Umbilical cord (tissue), 1 donor: ENCODE measurements at regions not wholly inside any gene's neighbourhood (a gene's known extent, or its start where the extent isn't known, plus 50 kb on each side); places are given as distances from the start of the nearest gene placed in this dataset.

Experiments
- DNase-seq: peaks from one replicate; pipeline ENCODE4 v3.0.0-alpha.2; 2015; ENCODE audit warnings: low spot score

GRCh38 chr14:85093631-85094330 lies 436.2 kb upstream of the FLRT2 start:
- DNase-seq = no peak

- DNase-seq = no peak
These were observed 427.4 kb upstream of the FLRT2 start for GRCh38 chr14:85102591-85102990.

DNA sequence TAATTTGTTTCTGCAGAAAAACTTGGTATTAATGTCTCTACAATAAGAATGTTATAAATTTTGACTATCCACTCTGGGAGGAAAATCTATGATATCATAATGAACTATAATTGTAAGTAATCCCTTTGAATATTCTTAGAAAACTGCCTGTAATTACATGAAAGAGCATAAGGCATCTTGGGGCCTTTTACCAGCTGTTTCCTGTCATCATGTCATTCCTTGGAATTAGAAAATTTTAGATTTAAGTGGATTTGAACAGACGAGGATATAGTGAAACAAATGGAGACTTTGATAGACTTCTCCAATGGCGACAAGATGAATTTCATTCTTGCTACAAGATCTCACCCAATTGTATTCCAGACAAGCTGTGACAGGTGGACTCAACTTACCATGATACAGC lies 423.4 kb upstream of the FLRT2 start:
- DNase-seq = no peak

DNA sequence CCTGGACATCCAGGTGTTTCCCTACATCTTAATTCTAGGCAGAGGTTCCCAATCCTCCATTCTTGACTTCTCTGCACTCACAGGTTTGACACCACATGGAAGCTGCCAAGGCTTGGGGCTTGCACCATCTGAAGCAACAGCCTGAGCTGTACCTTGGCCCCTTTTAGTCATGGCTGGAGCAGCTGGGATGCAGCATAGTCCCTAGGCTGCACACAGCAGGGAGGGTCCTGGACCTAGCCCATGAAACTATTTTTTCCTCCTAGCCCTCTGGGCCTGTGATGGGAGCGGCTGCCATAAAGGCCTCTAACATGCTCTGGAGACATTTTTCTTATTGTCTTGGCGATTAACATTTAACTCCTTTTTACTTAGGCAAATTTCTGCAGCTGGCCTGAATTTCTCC lies 417.2 kb upstream of the FLRT2 start:
- DNase-seq = no peak

DNA sequence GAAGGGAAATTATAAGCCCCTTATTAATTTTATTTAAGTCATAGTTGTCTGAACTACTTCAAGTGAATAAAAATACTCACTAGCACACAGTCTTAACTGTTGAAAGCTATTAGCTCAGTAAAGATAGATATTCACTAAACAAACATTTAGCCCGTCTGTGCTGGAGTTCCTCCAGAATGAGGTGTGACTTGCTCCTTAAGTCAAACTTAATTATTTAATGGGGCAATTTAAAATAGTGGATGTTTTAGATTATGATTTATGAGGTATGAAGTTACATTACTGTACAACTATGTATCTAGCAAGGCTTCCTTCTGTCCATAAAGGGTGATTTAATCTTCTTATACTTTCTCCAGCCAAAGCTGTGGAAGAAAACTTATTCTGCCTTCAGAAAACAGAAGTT lies 414.0 kb upstream of the FLRT2 start:
- no peak for DNase-seq

DNA sequence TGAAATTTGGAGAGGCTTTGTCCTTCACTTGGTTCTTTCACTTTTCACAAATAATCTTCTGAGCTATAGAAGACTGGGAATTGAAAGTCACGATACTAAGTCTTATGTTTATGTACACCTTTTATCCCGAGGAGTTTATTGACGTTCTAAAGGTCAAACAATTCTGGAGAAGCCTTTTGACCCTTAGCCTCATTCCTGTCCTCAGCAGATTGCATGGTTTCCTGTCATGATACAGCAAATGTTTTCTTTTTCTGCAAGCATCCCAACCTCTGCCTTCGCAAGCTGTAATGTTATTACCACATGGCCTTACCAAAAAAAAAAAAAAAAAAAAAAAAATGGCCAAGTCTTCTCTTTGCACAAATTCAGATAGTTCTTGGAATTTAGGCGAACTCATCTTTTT lies 411.7 kb upstream of the FLRT2 start:
- DNase-seq = no peak

- peak; percentile 29 for DNase-seq
These were observed 407.3 kb upstream of the FLRT2 start for GRCh38 chr14:85122690-85123089.

DNA sequence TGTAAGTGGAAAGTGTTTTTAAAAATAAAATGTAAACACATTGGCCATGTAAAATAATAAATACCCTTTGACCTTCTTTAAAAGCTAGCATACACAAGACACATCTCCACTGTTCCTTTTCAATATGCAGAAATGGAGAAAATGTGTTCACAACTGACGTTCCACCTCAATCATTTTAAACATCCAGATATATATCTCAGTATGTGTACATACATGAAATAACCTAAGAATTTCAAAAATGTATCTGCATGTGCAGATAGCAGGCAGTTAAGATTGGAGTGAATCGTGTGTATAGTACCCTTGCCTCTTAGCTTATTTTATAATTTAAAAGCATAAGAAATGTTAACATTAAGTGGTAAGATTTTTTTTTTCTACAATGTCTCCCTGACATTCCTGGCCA lies 406.2 kb upstream of the FLRT2 start:
- peak; percentile 29 for DNase-seq

GRCh38 chr14:85124631-85125290 lies 405.2 kb upstream of the FLRT2 start:
- peak; percentile 33 for DNase-seq

GRCh38 chr14:85125291-85125670 lies 404.7 kb upstream of the FLRT2 start:
- DNase-seq = peak; percentile 58

DNA sequence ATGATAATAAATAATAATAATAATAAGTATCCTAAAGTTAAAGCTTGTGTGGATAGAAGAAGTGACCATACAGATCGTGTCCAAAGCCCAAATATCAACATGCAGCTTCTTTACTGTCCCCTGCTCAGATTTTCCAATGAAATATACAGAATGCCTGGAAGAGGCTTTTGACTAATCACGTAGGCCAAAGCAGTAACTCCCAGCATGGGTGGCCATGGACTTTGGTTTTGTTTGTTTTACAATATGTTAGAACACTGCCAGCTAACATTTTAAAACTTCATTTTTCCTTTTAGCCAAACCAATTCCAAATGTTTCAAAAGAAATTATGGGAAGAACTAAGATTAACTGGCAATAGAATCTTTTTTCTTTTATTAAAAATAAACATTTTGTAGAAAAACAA lies 400.0 kb upstream of the FLRT2 start:
- no peak for DNase-seq

DNA sequence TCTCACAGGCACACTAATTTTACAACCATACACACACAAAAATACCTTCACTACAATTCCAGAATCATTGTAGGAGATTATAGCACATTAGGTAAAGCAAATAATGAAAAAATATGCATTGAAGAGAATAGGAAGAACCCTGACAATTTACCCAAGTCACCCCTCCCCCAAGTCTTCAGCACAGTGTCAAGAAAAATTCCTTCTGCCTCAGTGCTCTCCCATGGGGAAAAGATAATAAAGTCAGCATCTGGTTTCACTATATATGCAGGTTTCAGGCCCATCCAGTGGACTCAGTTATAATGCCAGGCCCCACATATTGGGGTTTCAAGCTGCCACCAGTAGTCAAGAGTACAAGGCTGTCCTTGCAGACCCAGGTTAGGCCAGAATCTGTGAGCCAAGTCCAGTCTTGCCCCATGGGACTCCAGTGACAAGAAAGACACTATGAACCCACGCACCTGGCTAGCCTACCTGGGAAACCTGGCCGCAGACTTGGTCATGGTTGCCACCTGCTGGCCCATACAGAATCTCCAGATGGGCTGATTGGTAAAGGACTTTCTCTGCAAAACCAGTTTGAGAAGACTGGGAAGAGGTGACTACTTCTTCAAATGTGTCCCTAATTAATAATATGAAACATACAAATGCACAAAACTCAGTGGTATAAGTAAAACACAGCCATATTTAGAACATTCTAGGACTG lies 398.6 kb upstream of the FLRT2 start:
- no peak for DNase-seq

- no peak for DNase-seq
These were observed 387.0 kb upstream of the FLRT2 start for GRCh38 chr14:85142982-85143381.

GRCh38 chr14:85146779-85147178 lies 383.2 kb upstream of the FLRT2 start:
- no peak for DNase-seq

DNA sequence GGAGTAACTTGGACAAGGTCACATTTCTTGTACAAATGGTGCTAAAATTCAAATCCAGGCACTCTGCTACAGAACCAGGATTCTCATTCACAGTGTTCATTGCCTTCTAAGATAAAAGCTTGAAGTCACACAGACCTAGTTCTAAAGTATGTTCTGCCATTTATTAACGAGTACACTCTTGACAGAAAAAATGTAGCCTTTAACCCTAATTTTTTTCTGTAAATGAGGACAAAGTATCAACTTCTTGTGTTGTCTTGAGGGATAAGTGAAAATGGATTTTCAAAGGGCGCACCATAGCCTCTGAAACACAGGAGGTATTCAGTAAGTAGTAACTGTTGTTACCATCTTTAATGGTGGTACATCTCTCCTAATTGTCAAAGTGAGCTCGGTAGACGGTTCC lies 379.8 kb upstream of the FLRT2 start:
- no peak for DNase-seq

DNA sequence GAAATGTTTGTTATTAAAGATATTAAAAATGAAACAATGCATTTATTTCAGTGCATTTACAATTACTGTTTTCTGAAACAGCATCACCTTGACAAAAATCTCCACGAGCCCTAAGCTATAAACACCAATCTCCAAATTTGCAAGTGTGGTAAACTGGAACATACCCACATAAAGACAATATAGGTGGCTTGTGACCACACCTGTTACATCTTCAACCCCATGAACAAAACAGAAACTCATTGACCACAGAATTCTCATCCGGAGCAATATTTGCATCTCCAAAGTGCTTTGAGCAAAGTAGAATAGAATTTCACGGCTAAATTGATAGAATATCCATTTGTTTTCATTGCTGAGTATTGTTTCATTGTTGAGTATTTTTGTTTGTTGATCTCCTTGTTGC lies 375.2 kb upstream of the FLRT2 start:
- no peak for DNase-seq

- no peak for DNase-seq
These were observed 373.6 kb upstream of the FLRT2 start for GRCh38 chr14:85156319-85156718.

DNA sequence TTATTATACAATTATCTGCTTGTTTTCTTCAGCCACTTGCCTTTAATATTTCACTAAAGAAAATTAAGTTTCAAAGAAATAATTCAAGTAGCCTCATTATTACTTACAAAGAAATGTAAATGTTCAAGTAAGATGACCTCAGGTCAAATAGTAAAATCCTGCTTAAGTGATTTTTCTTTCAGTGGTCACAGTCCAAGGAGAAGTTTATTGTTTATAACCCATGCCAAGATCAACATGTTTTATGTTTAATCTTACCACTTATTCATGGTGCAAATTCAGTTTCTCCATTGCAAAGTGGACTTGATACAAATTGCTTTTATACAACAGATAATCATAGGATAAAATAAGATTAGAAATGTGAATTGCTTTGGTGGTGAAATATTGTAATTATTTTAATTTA lies 370.2 kb upstream of the FLRT2 start:
- DNase-seq = no peak

- no peak for DNase-seq
These were observed 364.9 kb upstream of the FLRT2 start for GRCh38 chr14:85165094-85165493.

- DNase-seq = no peak
These were observed 360.6 kb upstream of the FLRT2 start for GRCh38 chr14:85169381-85169780.

GRCh38 chr14:85172290-85172689 lies 357.7 kb upstream of the FLRT2 start:
- peak; percentile 39 for DNase-seq

- no peak for DNase-seq
These were observed 357.0 kb upstream of the FLRT2 start for GRCh38 chr14:85172889-85173477.

- peak; percentile 57 for DNase-seq
These were observed 354.4 kb upstream of the FLRT2 start for GRCh38 chr14:85175556-85175955.
